NCI-H69 (cell line): ENCODE measurements at regions not wholly inside any gene's neighbourhood (a gene's known extent, or its start where the extent isn't known, plus 50 kb on each side); places are given as distances from the start of the nearest gene placed in this dataset.
A peak's percentile ranks its signal among the peaks of the same experiment; 100 is the strongest.
"Not testable (repeated sequence)": the region's sequence is repeated elsewhere in the genome, so short reads cannot be mapped to it uniquely, and the experiment has no call there.

Source experiments
- DNase-seq: peaks from one replicate; lab custom pipeline; 2025; lab: John Stamatoyannopoulos, UW

- DNase-seq: no peak
These were observed 559.1 kb downstream of the CETN3 start for GRCh38 chr5:89850513-89850865.

DNA sequence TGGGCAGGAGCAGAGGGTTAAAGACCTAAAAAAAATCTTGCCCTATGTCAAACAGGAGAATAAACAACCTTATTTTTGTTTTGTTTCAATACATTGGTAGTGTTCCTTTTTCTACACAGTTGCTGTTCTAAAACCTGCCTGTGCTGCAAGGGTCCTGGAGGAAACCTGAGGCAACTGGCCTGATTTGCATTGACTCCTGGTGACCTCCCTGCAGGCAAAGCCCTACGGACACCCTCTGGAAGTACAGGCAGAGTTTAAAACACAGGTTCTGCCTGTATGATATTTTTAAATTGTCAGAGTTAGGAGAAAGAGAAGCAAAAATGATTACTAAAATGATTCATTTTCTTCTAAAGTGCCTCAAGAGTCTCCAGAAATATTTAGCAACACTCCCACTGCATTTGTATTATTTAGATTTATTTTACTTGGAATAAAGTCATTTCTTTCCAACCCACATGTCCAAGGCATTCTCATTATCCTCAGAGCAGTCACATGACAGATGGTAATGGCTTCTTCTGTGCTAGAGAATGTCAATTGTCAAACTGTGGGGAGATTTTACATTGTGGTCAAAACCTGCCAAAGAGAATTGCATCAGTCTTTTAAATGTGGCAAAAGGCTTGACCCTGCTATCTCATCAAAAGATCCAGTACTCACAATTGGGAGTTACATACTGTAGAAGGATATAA is 559.6 kb downstream of the CETN3 start:
- DNase-seq: no peak

DNA sequence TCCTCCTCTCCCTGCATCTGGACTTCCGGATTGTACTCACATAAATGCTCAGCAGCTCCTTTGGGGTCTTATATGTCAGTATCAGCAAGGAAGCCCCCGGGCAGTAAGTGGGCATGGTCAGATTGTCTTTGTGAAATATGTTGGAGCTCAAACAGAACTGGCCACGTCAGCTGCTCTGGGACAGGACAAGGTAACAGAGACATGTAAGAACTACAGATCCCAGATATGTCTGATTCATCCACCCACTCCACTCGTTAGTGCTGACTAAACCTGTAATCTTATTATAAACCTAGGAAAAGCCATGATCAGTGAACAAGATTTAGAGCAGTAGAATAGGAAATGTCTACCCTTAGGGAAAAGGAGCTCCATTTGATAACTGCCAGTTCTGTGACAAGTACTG is 561.8 kb downstream of the CETN3 start:
- no peak for DNase-seq

GRCh38 chr5:89844548-89844947 is 565.0 kb downstream of the CETN3 start:
- DNase-seq: no peak

DNA sequence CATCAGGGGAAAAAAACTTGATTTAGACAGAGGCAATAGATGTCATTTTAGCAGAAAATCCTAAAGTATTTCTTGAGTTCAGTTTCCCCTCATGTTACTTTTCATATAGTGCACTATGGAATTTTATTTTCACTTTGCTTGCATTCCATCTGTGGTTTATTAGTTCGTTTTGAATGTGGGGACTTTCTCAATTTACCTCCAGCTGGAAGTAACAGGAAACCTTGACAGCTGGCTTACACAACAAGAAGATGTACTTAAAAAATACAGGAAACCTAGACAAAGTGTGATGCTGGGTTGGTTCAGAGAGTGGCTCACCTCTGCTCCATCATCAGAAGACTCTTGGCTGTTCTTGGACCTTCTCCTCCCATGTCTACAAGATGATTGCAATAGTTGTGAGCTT is 567.0 kb downstream of the CETN3 start:
- DNase-seq: no peak

GRCh38 chr5:89840906-89841305 is 568.6 kb downstream of the CETN3 start:
- DNase-seq: no peak

DNA sequence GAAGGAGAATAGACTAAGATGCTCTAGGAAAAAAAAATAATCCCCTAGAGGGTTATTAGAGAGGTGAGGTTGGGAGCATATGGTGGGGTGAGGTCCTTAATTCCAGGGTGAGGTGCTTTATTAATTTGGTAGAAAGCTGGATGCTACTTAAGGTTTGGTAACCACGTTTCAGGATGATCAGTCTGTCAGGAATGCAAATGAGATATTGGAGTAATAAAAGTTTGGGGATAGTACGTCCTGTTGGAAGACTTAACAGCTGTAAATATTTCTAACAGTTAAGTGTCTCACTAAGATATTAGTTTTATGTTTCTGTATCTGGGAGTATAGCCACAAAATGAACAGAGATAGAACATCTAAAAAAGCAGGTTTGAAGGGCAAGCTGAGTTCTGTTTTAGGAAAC is 578.9 kb downstream of the CETN3 start:
- no peak for DNase-seq

DNA sequence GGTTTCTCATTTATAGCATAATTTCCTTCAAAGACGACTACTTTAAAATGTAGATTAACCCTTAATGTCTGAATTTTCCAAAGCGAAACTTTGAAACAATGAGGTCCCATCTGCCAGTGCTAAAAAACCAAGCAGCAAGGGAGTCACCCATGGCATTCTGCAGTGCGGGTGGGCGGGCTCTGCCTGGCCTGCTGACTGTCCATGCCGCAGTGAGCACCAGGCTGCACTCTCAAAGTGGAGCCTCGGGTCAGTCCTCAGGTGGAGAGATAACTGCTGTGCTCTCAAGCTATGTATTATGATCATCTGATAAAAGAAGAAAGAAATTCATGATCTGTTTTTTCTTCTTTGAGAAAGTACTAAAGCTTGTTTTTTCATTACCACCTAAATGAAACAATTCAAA is 581.6 kb downstream of the CETN3 start:
- no peak for DNase-seq

DNA sequence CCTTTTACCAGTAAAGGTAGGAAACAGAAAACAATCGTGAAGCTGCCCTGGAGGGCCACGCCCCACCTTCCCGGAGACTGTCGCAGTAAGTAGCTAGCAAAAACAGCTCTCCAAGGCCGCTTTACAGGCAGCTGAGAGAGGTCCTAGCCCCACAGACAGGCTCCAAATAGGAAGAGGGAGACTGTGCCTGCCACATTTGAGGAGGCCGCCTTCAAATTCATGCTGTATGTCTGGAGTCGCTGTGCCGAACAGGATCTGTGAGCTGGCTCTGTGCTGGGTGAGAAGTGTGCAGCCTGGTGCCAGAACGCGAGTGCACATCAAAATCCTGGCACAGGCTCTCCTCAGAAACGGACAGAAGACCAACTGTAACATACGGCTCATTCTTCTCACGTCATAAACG is 582.2 kb downstream of the CETN3 start:
- DNase-seq: no peak

- no peak for DNase-seq
These were observed 582.6 kb downstream of the CETN3 start for GRCh38 chr5:89826938-89827337.

DNA sequence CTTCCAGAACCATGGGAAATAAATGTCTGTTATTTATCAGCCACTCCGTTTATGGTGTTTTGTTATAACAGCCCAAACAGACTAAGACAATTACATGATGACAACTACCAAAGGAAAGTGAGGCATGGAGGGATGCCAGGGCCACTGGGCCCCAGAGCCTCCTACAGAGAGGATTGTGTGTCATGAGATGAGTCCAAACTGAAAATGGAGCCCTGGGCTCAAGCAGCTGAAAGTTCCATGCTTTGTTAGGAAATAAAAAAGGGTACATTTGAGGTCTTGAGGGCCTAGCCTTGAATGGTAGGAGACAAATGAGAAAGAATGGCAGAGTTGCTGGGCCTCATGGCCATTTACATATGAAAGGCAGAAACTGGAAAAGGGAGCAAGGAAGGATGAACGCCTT is 586.5 kb downstream of the CETN3 start:
- no peak for DNase-seq

DNA sequence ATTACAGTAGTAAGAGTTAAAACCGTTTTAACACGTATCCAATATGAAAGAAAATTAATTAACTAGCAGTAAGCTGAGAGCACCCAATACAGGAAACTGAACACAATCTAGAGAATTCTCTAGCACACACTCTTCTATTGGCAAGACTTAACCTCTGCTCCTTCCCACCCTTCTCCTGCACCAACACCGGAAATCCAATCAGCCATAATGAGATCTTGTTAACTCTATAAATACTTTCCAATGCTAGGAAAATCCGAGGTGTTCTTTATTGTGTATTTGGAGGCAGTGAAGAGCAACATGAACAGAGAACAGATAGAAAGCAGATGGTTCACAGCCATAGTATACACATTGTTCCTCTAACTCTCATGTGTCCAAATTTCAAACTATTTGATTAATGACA is 591.7 kb downstream of the CETN3 start:
- DNase-seq: no peak

GRCh38 chr5:89816038-89816437 is 593.5 kb downstream of the CETN3 start:
- no peak for DNase-seq

DNA sequence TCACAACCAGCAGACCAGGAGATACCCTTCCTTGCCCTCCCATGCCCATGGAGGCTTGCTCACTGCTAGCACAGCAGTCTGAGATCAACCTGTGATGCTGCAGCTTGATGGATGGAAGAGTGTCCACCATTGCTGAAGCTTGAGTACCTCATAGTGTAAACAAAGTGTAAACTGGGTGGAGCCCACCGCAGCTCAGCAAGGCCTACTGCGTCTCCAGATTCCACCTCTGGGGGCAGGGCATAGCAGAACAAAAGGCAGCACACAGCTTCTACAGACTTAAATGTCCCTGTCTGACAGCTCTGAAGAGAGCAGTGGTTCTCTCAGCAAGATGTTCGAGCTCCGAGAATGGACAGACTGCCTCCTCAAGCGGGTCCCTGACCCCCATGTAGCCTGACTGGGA is 608.8 kb downstream of the CETN3 start:
- DNase-seq: not testable (repeated sequence)

DNA sequence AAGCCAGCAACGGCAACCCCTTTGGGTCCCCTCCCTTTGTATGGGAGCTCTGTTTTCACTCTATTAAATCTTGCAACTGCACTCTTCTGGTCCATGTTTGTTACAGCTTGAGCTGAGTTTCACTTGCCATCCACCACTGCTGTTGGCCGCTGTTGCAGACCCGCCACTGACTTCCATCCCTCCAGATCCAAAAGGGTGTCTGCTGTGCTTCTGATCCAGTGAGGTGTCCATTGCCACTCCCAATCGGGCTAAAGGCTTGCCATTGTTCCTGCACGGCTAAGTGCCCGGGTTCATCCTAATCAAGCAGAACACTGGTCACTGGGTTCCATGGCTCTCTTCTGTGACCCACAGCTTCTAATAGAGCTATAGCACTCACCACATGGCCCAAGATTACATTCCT is 615.1 kb downstream of the CETN3 start:
- not testable (repeated sequence) for DNase-seq

DNA sequence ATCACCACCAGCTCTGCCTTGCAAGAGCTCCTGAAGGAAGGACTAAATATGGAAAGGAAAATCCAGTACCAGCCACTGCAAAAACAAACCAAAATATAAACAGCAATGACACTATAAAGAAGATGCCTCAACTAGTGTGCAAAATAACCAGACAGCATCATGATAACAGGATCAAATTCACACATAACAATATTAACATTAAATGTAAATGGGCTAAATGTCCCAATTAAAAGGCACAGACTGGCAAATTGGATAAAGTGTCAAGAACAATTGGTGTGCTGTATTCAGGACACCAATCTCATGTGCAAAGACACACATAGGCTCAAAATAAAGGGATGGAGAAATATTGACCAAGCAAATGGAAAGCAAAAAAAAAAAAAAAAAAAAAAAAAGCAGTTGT is 629.8 kb downstream of the CETN3 start:
- not testable (repeated sequence) for DNase-seq

DNA sequence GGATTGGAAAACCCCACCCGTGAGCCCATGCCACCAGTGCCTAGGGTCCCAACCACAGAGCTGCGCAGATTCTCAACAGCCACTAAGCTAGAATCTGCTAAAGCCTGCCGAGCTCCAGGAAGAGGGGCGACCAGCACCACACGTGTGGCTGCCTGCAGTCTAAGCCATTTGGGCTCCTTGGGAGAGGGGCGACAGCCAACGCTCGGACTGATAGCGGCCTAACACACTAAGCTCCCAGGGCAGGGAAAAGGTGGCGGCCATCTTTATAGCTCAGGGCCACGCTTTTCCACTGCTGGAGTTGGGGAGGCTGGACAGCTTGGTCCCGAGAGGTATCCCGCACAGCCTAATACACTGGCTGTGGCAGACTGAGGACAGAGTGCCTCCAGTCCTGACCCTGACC is 631.8 kb downstream of the CETN3 start:
- DNase-seq: no peak

GRCh38 chr5:89769975-89770374 is 639.6 kb downstream of the CETN3 start:
- no peak for DNase-seq

DNA sequence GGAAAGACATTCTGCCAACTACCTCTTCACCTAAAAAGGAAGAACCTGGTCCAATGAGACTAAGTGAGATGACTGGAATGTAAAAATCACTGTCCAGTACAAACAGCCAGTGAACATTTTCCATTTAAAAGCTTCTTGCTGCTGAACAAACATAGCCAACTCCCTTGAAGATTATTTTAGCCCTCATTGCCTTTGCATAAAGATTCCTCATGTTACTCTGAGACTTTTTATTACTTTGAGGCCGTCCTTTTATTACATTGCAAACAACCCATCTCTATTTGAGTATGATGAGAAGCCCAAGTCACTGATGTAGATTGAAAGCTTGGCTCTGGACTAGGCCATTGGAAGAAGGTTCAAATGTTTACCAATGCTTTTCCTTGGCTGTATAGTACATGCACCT is 649.8 kb downstream of the CETN3 start:
- DNase-seq: no peak

GRCh38 chr5:89758146-89758545 is 651.4 kb downstream of the CETN3 start:
- no peak for DNase-seq

- no peak for DNase-seq
These were observed 652.6 kb downstream of the CETN3 start for GRCh38 chr5:89756955-89757354.

DNA sequence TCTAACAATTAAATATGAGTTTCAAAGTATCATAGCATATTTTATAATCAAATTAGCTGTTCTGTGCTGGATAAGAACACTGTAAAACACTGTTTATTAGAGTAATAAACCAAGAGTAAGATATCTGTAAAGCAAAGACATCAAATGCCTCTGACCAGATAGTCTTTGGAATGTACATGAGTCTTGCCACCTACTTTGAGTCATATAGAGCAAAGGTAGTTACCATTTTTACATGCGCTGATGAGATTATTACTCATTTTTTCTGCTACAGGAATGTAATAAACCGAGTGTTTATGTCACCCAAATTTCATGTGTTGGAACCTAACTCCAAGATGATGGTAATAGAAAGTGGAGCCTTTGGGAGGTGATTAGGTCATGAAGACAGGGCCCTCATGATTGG is 654.5 kb downstream of the CETN3 start:
- DNase-seq: no peak

DNA sequence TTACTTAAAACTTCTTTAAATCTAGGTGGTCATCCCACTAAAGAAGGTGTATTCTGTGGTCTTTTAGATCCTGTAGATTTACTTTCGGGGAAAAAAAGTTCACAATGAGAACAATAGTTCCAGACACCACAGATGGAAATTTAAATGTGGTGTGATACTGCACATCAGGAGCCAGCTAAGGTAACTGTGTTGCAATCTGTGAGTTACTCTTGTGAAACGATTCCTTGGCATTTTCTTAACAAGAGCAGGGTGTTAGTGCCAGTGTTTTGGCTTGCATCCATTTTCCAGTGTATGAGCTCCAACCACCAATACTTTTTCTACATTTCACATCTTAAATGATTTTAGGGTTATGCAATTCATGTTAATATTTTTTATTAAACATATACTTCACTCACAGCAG is 674.5 kb downstream of the CETN3 start:
- DNase-seq: no peak

GRCh38 chr5:89733772-89734171 is 675.8 kb downstream of the CETN3 start:
- DNase-seq: peak; percentile 9
